SK-N-SH (cell line): ENCODE measurements at regions not wholly inside any gene's neighbourhood (a gene's known extent, or its start where the extent isn't known, plus 50 kb on each side); places are given as distances from the start of the nearest gene placed in this dataset.

Experiments used
- CTCF ChIA-PET: fragments of 300-600, 350-600 bp; formaldehyde crosslinking; extraction: SDS; loops from one replicate; lab custom pipeline; 2021; lab: Yijun Ruan, JAX
- POLR2A ChIA-PET: fragments of 350-600 bp; sonication (Branson Sonifier 250); formaldehyde crosslinking; extraction: SDS; loops from one replicate; lab custom pipeline; 2020; ENCODE audit warnings: antibody characterized with exemption, inconsistent platforms; lab: Yijun Ruan, JAX
- DNase-seq: peaks from one replicate; pipeline ENCODE4 v3.0.0; 2012
- H2AFZ ChIP-seq: fragments of 200-600 bp; sonication (generic); 2 replicates; pipeline ENCODE4 v1.8.1; 2016; ENCODE audit warnings: antibody characterized with exemption, mild to moderate bottlenecking, low read depth
- H3F3A ChIP-seq: fragments of 200-600 bp; sonication (generic); replicated peaks from 2 replicates; pipeline ENCODE3; 2016; ENCODE audit warnings: antibody characterized with exemption, mild to moderate bottlenecking; ENCODE audit not compliant: insufficient read depth
- H3K27ac ChIP-seq, 2 experiments: fragments of 200-500 bp in 1 of 2; fragments of 200-600 bp in 1 of 2; sonication (Bioruptor generic) in 1 of 2; sonication (generic), shearing (Covaris generic) in 1 of 2; 2 replicates each; pipeline versions ENCODE4 v1.5.1 to v1.6.1; 2014 to 2016; ENCODE audit warnings: low read depth in 2 of 2, inconsistent platforms in 1 of 2, low read length in 1 of 2, mild to moderate bottlenecking in 1 of 2, mixed read lengths in 1 of 2
- H3K27me3 ChIP-seq: fragments of 200-600 bp; sonication (generic), shearing (Covaris generic); 2 replicates; pipeline ENCODE4 v1.6.1; 2016; ENCODE audit warnings: mixed run types; ENCODE audit not compliant: insufficient read depth
- H3K36me3 ChIP-seq, 2 experiments: fragments of 200-500 bp in 1 of 2; fragments of 200-600 bp in 1 of 2; sonication (Bioruptor generic) in 1 of 2; sonication (generic) in 1 of 2; replicated peaks in 1 of 2; 2 replicates each; pipeline versions ENCODE3 to v1.5.1; 2014 to 2016; ENCODE audit warnings: low read length in 1 of 2, mild to moderate bottlenecking in 1 of 2; ENCODE audit not compliant: insufficient read depth in 2 of 2, control insufficient read depth in 1 of 2
- H3K4me1 ChIP-seq, 2 experiments: fragments of 200-500 bp in 1 of 2; fragments of 200-600 bp in 1 of 2; sonication (Bioruptor generic) in 1 of 2; sonication (generic), shearing (Covaris generic) in 1 of 2; 2 replicates each; pipeline versions ENCODE4 v1.5.1 to v1.6.1; 2014 to 2016; ENCODE audit warnings: low read depth in 1 of 2, low read length in 1 of 2, mixed run types in 1 of 2; ENCODE audit not compliant: insufficient read depth in 2 of 2, control insufficient read depth in 1 of 2
- H3K4me2 ChIP-seq: fragments of 200-600 bp; sonication (generic), shearing (Covaris generic); 2 replicates; pipeline ENCODE4 v1.6.1; 2017; ENCODE audit warnings: mixed run types
- H3K4me3 ChIP-seq, 2 experiments: fragments of 200-500 bp in 1 of 2; fragments of 200-600 bp in 1 of 2; sonication (Bioruptor generic) in 1 of 2; sonication (generic), shearing (Covaris generic) in 1 of 2; 2 replicates each; pipeline versions ENCODE4 v1.5.1 to v1.8.1; 2014 to 2016; ENCODE audit warnings: low read depth in 2 of 2, inconsistent platforms in 1 of 2, low read length in 1 of 2, mild to moderate bottlenecking in 1 of 2, mixed read lengths in 1 of 2, moderate library complexity in 1 of 2
- H3K79me2 ChIP-seq: fragments of 200-600 bp; sonication (generic); 2 replicates; pipeline ENCODE4 v1.8.1; 2017; ENCODE audit warnings: mild to moderate bottlenecking; ENCODE audit not compliant: insufficient read depth
- H3K9ac ChIP-seq: fragments of 200-600 bp; sonication (generic); 2 replicates; pipeline ENCODE4 v1.6.1; 2017; ENCODE audit warnings: mixed run types
- H3K9me2 ChIP-seq: fragments of 200-600 bp; sonication (generic); 2 replicates; pipeline ENCODE4 v1.6.1; 2017; ENCODE audit warnings: mixed run types
- H3K9me3 ChIP-seq: fragments of 200-600 bp; sonication (generic); 2 replicates; pipeline ENCODE4 v1.6.1; 2017; ENCODE audit warnings: mixed run types, mild to moderate bottlenecking, moderate library complexity
- H4K20me1 ChIP-seq: fragments of 200-600 bp; sonication (generic); 2 replicates; pipeline ENCODE4 v1.6.1; 2017; ENCODE audit warnings: mild to moderate bottlenecking, mixed run types; ENCODE audit not compliant: insufficient read depth
- CHD2 ChIP-seq: fragments of 150-350 bp; IDR thresholded peaks from 2 replicates; pipeline ENCODE4 v1.6.1; 2018; ENCODE audit warnings: low read length; ENCODE audit not compliant: partially characterized antibody
- EP300 ChIP-seq, 2 experiments: IDR thresholded peaks; 2 replicates each; pipeline versions ENCODE4 v1.4.0 to v1.6.1; 2012; ENCODE audit warnings: borderline replicate concordance in 1 of 2, low read depth in 1 of 2, low read length in 1 of 2
- EZH2phosphoT487 ChIP-seq: fragments of 200-600 bp; sonication (generic); IDR thresholded peaks from 2 replicates; pipeline ENCODE4 v1.6.1; 2017; ENCODE audit warnings: low read depth, mixed run types, mild to moderate bottlenecking, antibody characterized with exemption, moderate library complexity, borderline replicate concordance
- FOSL2 ChIP-seq: IDR thresholded peaks from 2 replicates; pipeline ENCODE4 v1.4.0; 2012; ENCODE audit warnings: low read depth, mild to moderate bottlenecking, moderate library complexity, borderline replicate concordance
- FOXJ3 ChIP-seq: sonication (generic); formaldehyde crosslinking; IDR thresholded peaks from 2 replicates; pipeline ENCODE4 v1.5.1; 2020; ENCODE audit warnings: mild to moderate bottlenecking, missing genetic modification reagents
- FOXM1 ChIP-seq: IDR thresholded peaks from 2 replicates; pipeline ENCODE4 v1.4.0; 2012; ENCODE audit warnings: low read depth, mild to moderate bottlenecking
- MAX ChIP-seq: IDR thresholded peaks from 2 replicates; pipeline ENCODE4 v1.4.0; 2012; ENCODE audit warnings: low read depth
- PBX3 ChIP-seq: IDR thresholded peaks from 2 replicates; pipeline ENCODE4; 2012
- RAD21 ChIP-seq: IDR thresholded peaks from 2 replicates; pipeline ENCODE4 v1.6.1; 2012; ENCODE audit warnings: mild to moderate bottlenecking, low read length
- RFX5 ChIP-seq: IDR thresholded peaks from 2 replicates; pipeline ENCODE4 v1.6.1; 2012; ENCODE audit warnings: mild to moderate bottlenecking, improper control_type of control experiment, low read length
- RXRA ChIP-seq: IDR thresholded peaks from 2 replicates; pipeline ENCODE4 v1.4.0; 2012; ENCODE audit warnings: low read depth, mild to moderate bottlenecking, borderline replicate concordance
- SMC3 ChIP-seq: IDR thresholded peaks from 2 replicates; pipeline ENCODE4 v1.6.1; 2012; ENCODE audit warnings: low read depth, low read length, improper control_type of control experiment
- TCF12 ChIP-seq: IDR thresholded peaks from 2 replicates; pipeline ENCODE4 v1.4.0; 2012
- USF1 ChIP-seq: IDR thresholded peaks from 2 replicates; pipeline ENCODE4 v1.4.0; 2012; ENCODE audit warnings: low read depth, borderline replicate concordance
- YY1 ChIP-seq: IDR thresholded peaks from 2 replicates; pipeline ENCODE4 v1.4.0; 2012; ENCODE audit warnings: low read depth, mild to moderate bottlenecking
- WGBS: methylation state at CpG from one replicate; pipeline ENCODE4 v1.1.6; 2017; ENCODE audit warnings: low lambda C conversion rate; 5-methylcytosine and 5-hydroxymethylcytosine counted together

GRCh38 chr9:31839273-31839672, 545.2 kb upstream of the ACO1 start:
- H3K4me2 ChIP-seq = no peak overlapping the region
- no peak for DNase-seq
- no peaks in the 10 kb centered on the region for H3K9me2 ChIP-seq
- ChIA-PET CTCF (interaction anchor here (0.6 to 1.7 kb wide), 8 partner anchors 11 to 413 kb away, joined by 3 to 8 read pairs (median 3); no protein-coding TSS in a partner anchor), POLR2A (no interaction called here)
- H2AFZ ChIP-seq = no peak overlapping the region
- H3K4me3 ChIP-seq = no peak overlapping the region
- no peaks in the 10 kb centered on the region for H4K20me1 ChIP-seq
- TF ChIP-seq SMC3 = peak; percentile 35; the same call in 1 of the 2 replicates
- TF ChIP-seq EP300 (IDR thresholded peaks at IDR 0.05; ENCODE audit: borderline replicate concordance in 1 of 2, low read depth in 1 of 2, low read length in 1 of 2) = no peak
- peak; percentile 67 for TF ChIP-seq RAD21
- no peaks in the 10 kb centered on the region for H3K9me3 ChIP-seq
- H3K9ac ChIP-seq = no peak overlapping the region
- no peaks in the 10 kb centered on the region for H3K27me3 ChIP-seq
- no peaks in the 10 kb centered on the region for H3K36me3 ChIP-seq
- no peaks in the 10 kb centered on the region for H3K79me2 ChIP-seq
- no peaks in the 10 kb centered on the region for H3K4me1 ChIP-seq
- no peak overlapping the region for H3K27ac ChIP-seq
- WGBS = 33% methylated on average over 1 of the region's 1 CpG
- H3F3A ChIP-seq = no peaks in the 10 kb centered on the region

GRCh38 chr9:31840702-31841101, 543.7 kb upstream of the ACO1 start:
- WGBS = 44% methylated on average over 4 of the region's 4 CpGs
- H3K4me3 ChIP-seq = no peak overlapping the region

GRCh38 chr9:31847963-31848362, 536.5 kb upstream of the ACO1 start:
- Histone ChIP-seq H3K27ac (no peak overlapping the region), H3K9ac (no peak overlapping the region), H2AFZ (no peak overlapping the region), H4K20me1 (no peaks in the 10 kb centered on the region), H3K36me3 (no peaks in the 10 kb centered on the region), H3K79me2 (no peaks in the 10 kb centered on the region), H3K4me3 (no peak overlapping the region), H3K27me3 (no peaks in the 10 kb centered on the region), H3K4me1 (no peaks in the 10 kb centered on the region), H3F3A (no peaks in the 10 kb centered on the region), H3K4me2 (no peak overlapping the region), H3K9me3 (no peaks in the 10 kb centered on the region), H3K9me2 (no peaks in the 10 kb centered on the region)
- POLR2A ChIA-PET = no interaction called here
- 67% methylated on average over 1 of the region's 1 CpG for WGBS
- CTCF ChIA-PET = no interaction called here
- no peak for DNase-seq
- TF ChIP-seq PBX3 (no peak), RFX5 (no peak), CHD2 (no peak), FOXJ3 (CRISPR knock-in tag) (no peak), FOXM1 (no peak), YY1 (no peak), EZH2phosphoT487 (no peak), MAX (no peak), TCF12 (no peak), FOSL2 (no peak), RXRA (no peak)

More at GRCh38 chr9:31840702-31841101, 543.7 kb upstream of the ACO1 start:
- Histone ChIP-seq H4K20me1 (no peaks in the 10 kb centered on the region), H3K9me3 (no peaks in the 10 kb centered on the region), H3K9me2 (no peaks in the 10 kb centered on the region), H3K4me1 (no peaks in the 10 kb centered on the region), H3K79me2 (no peaks in the 10 kb centered on the region), H3K36me3 (no peaks in the 10 kb centered on the region), H2AFZ (no peak overlapping the region), H3K9ac (no peak overlapping the region), H3K27ac (no peak overlapping the region), H3K4me2 (no peak overlapping the region), H3F3A (no peaks in the 10 kb centered on the region), H3K27me3 (no peaks in the 10 kb centered on the region)
- TF ChIP-seq USF1 (no peak), FOXJ3 (CRISPR knock-in tag) (no peak), RAD21 (no peak), FOSL2 (no peak), CHD2 (no peak), MAX (no peak)
- no peak for DNase-seq
- POLR2A ChIA-PET = no interaction called here
- CTCF ChIA-PET = interaction anchor here (0.9 kb wide), 1 partner anchor 419 kb away, joined by 3 read pairs; no protein-coding TSS in a partner anchor
